ENCODE measurements at regions not wholly inside any gene's neighbourhood (a gene's known extent, or its start where the extent isn't known, plus 50 kb on each side); places are given as distances from the start of the nearest gene placed in this dataset.
A peak's percentile ranks its signal among the peaks of the same experiment; 100 is the strongest.
"Not testable (repeated sequence)": the region's sequence is repeated elsewhere in the genome, so short reads cannot be mapped to it uniquely, and the experiment has no call there.

DNA sequence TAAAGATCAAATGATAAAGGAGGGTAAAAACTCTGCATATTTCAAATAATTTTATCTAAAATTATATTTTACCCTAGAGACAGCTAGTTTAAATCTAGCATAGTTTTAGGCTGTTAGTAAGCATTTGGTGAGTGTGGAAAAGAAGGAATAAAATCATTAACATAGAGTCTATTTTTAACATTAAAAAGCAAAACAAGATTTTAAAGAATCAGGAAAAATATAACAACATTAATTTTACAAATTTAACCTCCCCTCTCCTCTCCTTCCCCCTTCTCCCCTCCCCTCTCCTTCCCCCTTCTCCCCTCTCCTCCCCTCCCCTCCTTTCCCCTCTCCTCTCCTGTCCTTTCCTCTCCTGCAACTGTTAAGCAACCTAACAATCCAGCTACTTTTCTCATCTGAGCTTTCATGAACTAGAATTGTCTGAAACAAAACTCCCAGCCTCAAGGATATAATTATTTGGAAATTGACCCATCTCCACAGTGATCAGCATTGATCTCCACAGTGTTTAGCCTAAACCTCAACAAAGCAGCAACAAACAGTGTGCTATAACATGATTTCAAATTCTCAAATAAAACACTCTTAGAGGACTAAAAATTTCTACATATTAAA lies 293.2 kb downstream of the PPP1R3A start:
- TF ChIP-seq, protein P1, sequence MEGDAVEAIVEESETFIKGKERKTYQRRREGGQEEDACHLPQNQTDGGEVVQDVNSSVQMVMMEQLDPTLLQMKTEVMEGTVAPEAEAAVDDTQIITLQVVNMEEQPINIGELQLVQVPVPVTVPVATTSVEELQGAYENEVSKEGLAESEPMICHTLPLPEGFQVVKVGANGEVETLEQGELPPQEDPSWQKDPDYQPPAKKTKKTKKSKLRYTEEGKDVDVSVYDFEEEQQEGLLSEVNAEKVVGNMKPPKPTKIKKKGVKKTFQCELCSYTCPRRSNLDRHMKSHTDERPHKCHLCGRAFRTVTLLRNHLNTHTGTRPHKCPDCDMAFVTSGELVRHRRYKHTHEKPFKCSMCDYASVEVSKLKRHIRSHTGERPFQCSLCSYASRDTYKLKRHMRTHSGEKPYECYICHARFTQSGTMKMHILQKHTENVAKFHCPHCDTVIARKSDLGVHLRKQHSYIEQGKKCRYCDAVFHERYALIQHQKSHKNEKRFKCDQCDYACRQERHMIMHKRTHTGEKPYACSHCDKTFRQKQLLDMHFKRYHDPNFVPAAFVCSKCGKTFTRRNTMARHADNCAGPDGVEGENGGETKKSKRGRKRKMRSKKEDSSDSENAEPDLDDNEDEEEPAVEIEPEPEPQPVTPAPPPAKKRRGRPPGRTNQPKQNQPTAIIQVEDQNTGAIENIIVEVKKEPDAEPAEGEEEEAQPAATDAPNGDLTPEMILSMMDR (conservative IDR thresholded peaks at IDR 0.05; ENCODE audit: low read depth, low read length) = no peak
- H3K4me3 ChIP-seq (ENCODE audit: low read length) = no peak overlapping the region
- DNase-seq (ENCODE audit: low read depth) = no peak

DNA sequence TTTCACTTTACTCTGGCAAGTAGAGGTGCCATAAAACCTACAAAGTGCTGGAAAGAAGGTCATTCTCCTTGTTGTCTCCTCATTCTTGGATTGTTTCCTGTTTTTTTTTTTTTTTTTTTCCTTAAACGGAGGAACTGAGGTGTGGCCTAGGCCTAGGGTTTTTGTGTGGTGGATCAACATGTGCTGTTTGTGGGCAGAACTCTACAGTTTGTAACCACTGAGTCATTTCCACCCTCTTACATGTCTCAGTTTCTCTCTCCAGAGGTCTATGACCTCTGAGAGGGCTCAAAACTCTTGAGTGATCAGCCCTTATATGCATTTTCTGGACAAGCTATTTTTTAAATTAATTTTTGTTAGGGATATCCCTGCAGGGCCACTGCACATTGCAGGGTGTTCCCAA lies 296.0 kb downstream of the PPP1R3A start:
- DNase-seq (ENCODE audit: low read depth) = no peak
- TF ChIP-seq, protein P1 (conservative IDR thresholded peaks at IDR 0.05; ENCODE audit: low read depth, low read length) = no peak

DNA sequence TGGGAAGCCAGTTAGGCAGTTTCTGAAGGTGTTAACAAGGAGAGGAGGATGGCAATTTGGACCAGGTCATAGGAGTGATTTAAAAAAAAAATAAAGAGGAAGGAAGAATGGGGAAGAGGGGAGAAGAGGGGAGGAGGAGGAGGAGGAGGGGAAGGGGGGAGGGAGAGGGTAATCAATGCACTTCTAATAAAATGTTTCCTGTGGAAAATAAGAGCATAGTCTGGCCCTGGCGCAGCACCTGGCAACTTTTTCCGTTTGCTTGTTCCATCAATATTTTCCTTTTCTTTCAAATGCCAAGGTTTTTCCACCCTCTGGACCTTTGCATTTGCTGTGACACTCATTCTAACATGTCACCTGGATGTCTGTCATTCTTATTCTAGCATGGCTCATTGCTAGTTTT lies 308.2 kb downstream of the PPP1R3A start:
- no peak for DNase-seq (ENCODE audit: low read depth)
- TF ChIP-seq, protein P1 (conservative IDR thresholded peaks at IDR 0.05; ENCODE audit: low read depth, low read length) = no peak
- H3K4me3 ChIP-seq (ENCODE audit: low read length) = no peak overlapping the region

More for the DNA sequence above, 296.0 kb downstream of the PPP1R3A start:
- no peak overlapping the region for H3K4me3 ChIP-seq (ENCODE audit: low read length)

DNA sequence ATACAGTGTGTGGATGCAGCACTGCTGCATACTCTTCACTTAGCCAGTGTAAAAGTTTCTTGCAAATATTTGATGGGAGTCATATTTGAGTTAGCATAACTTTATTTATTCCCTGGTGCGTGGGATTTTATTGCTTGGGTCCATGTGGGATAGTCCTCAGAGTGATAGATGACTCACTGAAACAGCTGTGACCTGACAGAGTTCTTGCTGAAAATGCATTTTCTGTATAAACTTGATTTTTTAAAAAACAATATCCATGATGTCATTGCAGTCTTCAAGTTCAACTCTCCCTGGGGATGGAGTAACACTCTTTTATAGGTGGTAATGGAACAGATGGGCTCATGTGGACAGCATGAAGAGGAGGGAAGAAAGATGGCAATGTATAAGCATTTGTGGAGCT lies 310.0 kb downstream of the PPP1R3A start:
- TF ChIP-seq, protein P1 (conservative IDR thresholded peaks at IDR 0.05; ENCODE audit: low read depth, low read length) = no peak
- no peak for DNase-seq (ENCODE audit: low read depth)
- H3K4me3 ChIP-seq (ENCODE audit: low read length) = no peak overlapping the region

DNA sequence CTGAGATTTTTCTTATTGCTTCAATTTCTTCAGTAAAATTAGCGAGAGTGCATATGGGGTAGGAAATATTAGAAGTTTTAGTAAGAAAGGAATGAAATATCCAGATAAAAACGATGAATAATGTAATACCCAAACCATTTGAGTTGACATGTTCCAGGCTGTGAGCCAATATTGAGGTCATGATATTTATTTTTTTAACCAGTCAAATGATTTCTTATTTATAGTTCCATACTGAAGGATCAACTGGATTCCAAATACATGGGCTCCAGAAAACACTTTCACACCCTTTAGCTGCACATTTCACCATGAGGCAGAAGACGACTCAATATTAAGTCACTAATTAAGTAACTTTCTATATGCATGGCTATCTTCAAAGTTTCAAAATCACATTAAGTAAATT lies 312.5 kb downstream of the PPP1R3A start:
- H3K4me3 ChIP-seq (ENCODE audit: low read length) = no peak overlapping the region
- DNase-seq (ENCODE audit: low read depth) = peak; percentile 56
- TF ChIP-seq, protein P1 (conservative IDR thresholded peaks at IDR 0.05; ENCODE audit: low read depth, low read length) = no peak

DNA sequence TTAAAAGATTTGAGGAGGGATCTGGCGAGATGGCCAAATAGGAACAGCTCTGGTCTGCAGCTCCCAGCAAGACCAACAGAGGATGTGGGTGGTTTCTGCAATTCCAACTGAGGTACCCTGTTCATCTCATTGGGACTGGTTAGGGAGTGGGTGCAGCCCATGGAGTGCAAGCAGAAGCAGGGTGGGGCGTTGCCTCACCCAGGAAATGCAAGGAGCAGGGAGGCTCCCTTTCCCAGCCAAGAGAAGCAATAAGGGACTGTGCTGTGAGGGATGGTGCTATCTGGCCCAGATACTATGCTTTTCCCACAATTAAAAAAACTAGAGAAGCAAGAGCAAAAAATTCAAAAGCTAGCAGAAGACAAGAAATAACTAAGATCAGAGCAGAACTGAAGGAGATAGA lies 318.4 kb downstream of the PPP1R3A start:
- not testable (repeated sequence) for DNase-seq (ENCODE audit: low read depth)

DNA sequence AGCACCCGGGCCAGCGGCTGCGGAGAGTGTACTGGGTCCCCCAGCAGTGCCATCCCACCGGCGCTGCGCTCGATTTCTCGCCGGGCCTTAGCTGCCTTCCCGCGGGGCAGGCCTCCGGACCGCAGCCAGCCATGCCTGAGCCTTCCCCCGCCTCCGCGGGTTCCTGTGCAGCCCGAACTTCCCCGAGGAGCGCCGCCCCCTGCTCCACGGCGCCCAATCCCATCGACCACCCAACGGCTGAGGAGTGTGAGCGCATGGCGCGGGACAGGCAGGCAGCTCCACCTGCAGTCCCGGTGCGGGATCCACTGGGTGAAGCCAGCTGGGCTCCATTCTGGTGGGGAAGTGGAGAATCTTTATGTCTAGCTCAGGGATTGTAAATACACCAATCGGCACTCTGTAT lies 325.4 kb downstream of the PPP1R3A start:
- not testable (repeated sequence) for DNase-seq (ENCODE audit: low read depth); H3K4me3 ChIP-seq (ENCODE audit: low read length)

More for the DNA sequence above, 318.4 kb downstream of the PPP1R3A start:
- H3K4me3 ChIP-seq (ENCODE audit: low read length) = not testable (repeated sequence)

DNA sequence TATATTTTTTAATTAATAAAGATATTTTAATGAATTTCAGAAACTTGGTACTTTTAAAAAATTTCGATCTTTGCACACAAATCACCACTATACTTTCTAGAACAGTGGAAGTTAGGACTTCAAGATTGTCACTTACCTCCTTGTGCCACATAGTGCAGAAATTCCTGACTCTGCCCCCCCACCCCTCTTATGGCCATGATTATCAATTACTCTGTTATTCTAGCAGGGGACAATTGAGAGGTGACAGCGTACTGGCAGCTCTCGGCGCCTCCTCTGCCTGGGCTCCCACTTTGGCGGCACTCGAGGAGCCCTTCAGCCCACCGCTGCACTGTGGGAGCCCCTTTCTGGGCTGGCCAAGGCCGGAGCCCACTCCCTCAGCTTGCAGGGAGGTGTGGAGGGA lies 325.9 kb downstream of the PPP1R3A start:
- not testable (repeated sequence) for DNase-seq (ENCODE audit: low read depth)

DNA sequence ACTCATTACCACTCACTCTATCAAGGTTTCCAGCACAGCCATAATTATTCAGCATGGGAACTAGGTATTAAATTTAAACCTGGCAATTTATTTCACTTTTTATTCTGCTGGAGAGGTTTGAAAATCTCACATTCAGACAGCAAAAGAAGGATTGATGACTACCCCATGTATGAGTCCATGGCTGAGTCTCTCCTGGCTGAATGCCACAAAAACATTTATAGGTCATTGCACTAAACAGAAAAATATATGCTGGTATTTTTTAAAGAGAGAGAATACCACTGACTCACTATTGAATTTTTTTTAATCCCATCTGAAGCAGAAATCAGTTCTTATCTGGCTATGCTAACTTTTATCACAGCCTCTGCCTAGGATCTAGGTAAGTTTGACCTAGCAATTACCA lies 336.3 kb downstream of the PPP1R3A start:
- DNase-seq (ENCODE audit: low read depth) = peak; percentile 58
- TF ChIP-seq, protein P1 (conservative IDR thresholded peaks at IDR 0.05; ENCODE audit: low read depth, low read length) = no peak
- H3K4me3 ChIP-seq (ENCODE audit: low read length) = no peak overlapping the region

More for the DNA sequence above, 325.9 kb downstream of the PPP1R3A start:
- H3K4me3 ChIP-seq (ENCODE audit: low read length) = not testable (repeated sequence)

DNA sequence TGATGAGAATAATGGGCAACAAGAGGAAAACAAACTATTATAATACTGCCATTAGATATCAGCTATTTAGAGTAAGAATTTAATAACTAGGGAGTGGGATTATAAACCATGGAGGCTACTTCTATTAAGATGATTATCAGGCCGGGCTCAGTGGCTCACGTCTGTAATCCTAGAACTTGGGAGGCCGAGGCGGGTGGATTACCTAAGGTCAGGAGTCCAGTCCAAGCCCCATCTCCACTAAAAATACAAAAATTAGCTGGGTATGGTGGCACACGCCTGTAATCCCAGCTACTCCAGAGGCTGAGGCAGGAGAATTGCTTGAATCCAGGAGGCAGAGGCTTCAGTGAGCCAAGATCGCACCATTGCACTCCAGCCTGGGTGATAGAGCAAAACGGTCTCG lies 355.6 kb downstream of the PPP1R3A start:
- not testable (repeated sequence) for H3K4me3 ChIP-seq (ENCODE audit: low read length); DNase-seq (ENCODE audit: low read depth)
